HEK293T (cell line): ENCODE measurements at regions not wholly inside any gene's neighbourhood (a gene's known extent, or its start where the extent isn't known, plus 50 kb on each side); places are given as distances from the start of the nearest gene placed in this dataset.

Experiments used
- ARNT ChIP-seq: fragments of 450-650 bp; IDR thresholded peaks from 2 replicates; pipeline ENCODE4 v1.6.1; 2017; ENCODE audit warnings: mild to moderate bottlenecking
- BHLHE40 ChIP-seq: fragments of 450-650 bp; IDR thresholded peaks from 2 replicates; pipeline ENCODE4 v1.6.1; 2016; ENCODE audit warnings: mild to moderate bottlenecking, moderate library complexity, borderline replicate concordance
- FOXA1 ChIP-seq: fragments of 450-650 bp; IDR thresholded peaks from 2 replicates; pipeline ENCODE4 v1.6.1; 2016; ENCODE audit warnings: mild to moderate bottlenecking
- FOXM1 ChIP-seq: fragments of 450-650 bp; IDR thresholded peaks from 2 replicates; pipeline ENCODE4 v1.6.1; 2017; ENCODE audit warnings: mild to moderate bottlenecking, borderline replicate concordance
- LEF1 ChIP-seq: fragments of 450-650 bp; IDR thresholded peaks from 2 replicates; pipeline ENCODE4 v1.6.1; 2017; ENCODE audit warnings: mild to moderate bottlenecking, borderline replicate concordance
- NFRKB ChIP-seq: fragments of 450-650 bp; IDR thresholded peaks from 2 replicates; pipeline ENCODE4 v1.6.1; 2016; ENCODE audit warnings: mild to moderate bottlenecking, moderate library complexity
- SP1 ChIP-seq: fragments of 450-650 bp; IDR thresholded peaks from 2 replicates; pipeline ENCODE4 v1.6.1; 2017
- SUZ12 ChIP-seq: fragments of 450-650 bp; IDR thresholded peaks from 2 replicates; pipeline ENCODE4 v1.6.1; 2016; ENCODE audit warnings: mild to moderate bottlenecking
- ZNF384 ChIP-seq: fragments of 450-650 bp; IDR thresholded peaks from 2 replicates; pipeline ENCODE4 v1.6.1; 2016

DNA sequence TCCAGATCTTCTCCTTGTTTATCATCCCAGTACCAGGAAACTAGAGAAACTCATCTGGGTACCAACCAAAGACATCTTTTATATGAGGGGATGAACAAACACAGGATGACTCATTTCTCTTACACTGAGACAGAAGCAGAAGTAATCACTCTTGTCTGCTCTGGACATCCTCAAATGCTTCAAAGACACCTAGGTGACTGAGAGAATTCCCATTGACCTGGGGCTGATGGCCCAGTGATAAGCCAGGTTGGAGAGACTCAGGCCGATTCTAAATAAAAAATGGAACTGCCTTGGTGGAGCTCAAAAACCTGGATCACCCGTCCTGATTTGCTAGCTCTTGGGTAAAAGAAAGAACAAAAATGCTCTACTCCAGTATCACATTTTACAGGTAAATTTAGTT is 182.2 kb downstream of the ZNF486 start:
- TF ChIP-seq ZNF384 (no peak), NFRKB (no peak), SP1 (no peak), SUZ12 (no peak), ARNT (no peak), BHLHE40 (no peak), FOXA1 (no peak), FOXM1 (no peak), LEF1 (no peak)
